ENCODE measurements at regions not wholly inside any gene's neighbourhood (a gene's known extent, or its start where the extent isn't known, plus 50 kb on each side); places are given as distances from the start of the nearest gene placed in this dataset.

- no peak for DNase-seq (ENCODE audit: low read depth, low spot score)
- no peaks in the 10 kb centered on the region for H3K36me3 ChIP-seq (ENCODE audit: control insufficient read depth, insufficient read depth, low read length)
- no peaks in the 10 kb centered on the region for H3K9me3 ChIP-seq (ENCODE audit: control insufficient read depth, insufficient read depth, low read length)
- H3K27me3 ChIP-seq (ENCODE audit: control insufficient read depth, insufficient read depth, low read length), result no peaks in the 10 kb centered on the region
- H3K4me3 ChIP-seq (ENCODE audit: low read length), result no peak overlapping the region
- H3K4me1 ChIP-seq (ENCODE audit: control insufficient read depth, insufficient read depth, low read length), result no peaks in the 10 kb centered on the region
- no CpG with 5 or more reads among the region's 2 CpGs for WGBS (ENCODE audit: insufficient coverage, insufficient read length)
- no peak overlapping the region for H3K27ac ChIP-seq (ENCODE audit: low read length)
These were observed 242.9 kb downstream of the LPIN1 start for GRCh38 chr2:11989354-11989703.

GRCh38 chr2:11990576-11990975 is 244.1 kb downstream of the LPIN1 start:
- H3K4me1 ChIP-seq (ENCODE audit: control insufficient read depth, insufficient read depth, low read length), result no peaks in the 10 kb centered on the region
- WGBS (ENCODE audit: insufficient coverage, insufficient read length), result 100% methylated on average over 1 of the region's 4 CpGs
- H3K36me3 ChIP-seq (ENCODE audit: control insufficient read depth, insufficient read depth, low read length), result no peaks in the 10 kb centered on the region
- no peak overlapping the region for H3K4me3 ChIP-seq (ENCODE audit: low read length)
- H3K27ac ChIP-seq (ENCODE audit: low read length), result no peak overlapping the region
- no peaks in the 10 kb centered on the region for H3K27me3 ChIP-seq (ENCODE audit: control insufficient read depth, insufficient read depth, low read length)
- no peak for DNase-seq (ENCODE audit: low read depth, low spot score)
- H3K9me3 ChIP-seq (ENCODE audit: control insufficient read depth, insufficient read depth, low read length), result no peaks in the 10 kb centered on the region

- H3K9me3 ChIP-seq (ENCODE audit: control insufficient read depth, insufficient read depth, low read length), result no peaks in the 10 kb centered on the region
- H3K27ac ChIP-seq (ENCODE audit: low read length), result no peak overlapping the region
- WGBS (ENCODE audit: insufficient coverage, insufficient read length), result no CpG with 5 or more reads among the region's 1 CpG
- no peaks in the 10 kb centered on the region for H3K4me1 ChIP-seq (ENCODE audit: control insufficient read depth, insufficient read depth, low read length)
- H3K36me3 ChIP-seq (ENCODE audit: control insufficient read depth, insufficient read depth, low read length), result no peaks in the 10 kb centered on the region
- no peak for DNase-seq (ENCODE audit: low read depth, low spot score)
- no peak overlapping the region for H3K4me3 ChIP-seq (ENCODE audit: low read length)
- H3K27me3 ChIP-seq (ENCODE audit: control insufficient read depth, insufficient read depth, low read length), result no peaks in the 10 kb centered on the region
These were observed 247.3 kb downstream of the LPIN1 start for GRCh38 chr2:11993749-11994148.

GRCh38 chr2:11995456-11995855 is 249.0 kb downstream of the LPIN1 start:
- Histone ChIP-seq H3K4me3 (ENCODE audit: low read length) (no peak overlapping the region), H3K36me3 (ENCODE audit: control insufficient read depth, insufficient read depth, low read length) (no peaks in the 10 kb centered on the region), H3K27me3 (ENCODE audit: control insufficient read depth, insufficient read depth, low read length) (no peaks in the 10 kb centered on the region), H3K27ac (ENCODE audit: low read length) (no peak overlapping the region), H3K9me3 (ENCODE audit: control insufficient read depth, insufficient read depth, low read length) (no peaks in the 10 kb centered on the region), H3K4me1 (ENCODE audit: control insufficient read depth, insufficient read depth, low read length) (no peaks in the 10 kb centered on the region)
- DNase-seq (ENCODE audit: low read depth, low spot score), result no peak

- Histone ChIP-seq H3K27me3 (ENCODE audit: control insufficient read depth, insufficient read depth, low read length) (no peaks in the 10 kb centered on the region), H3K4me1 (ENCODE audit: control insufficient read depth, insufficient read depth, low read length) (no peaks in the 10 kb centered on the region), H3K9me3 (ENCODE audit: control insufficient read depth, insufficient read depth, low read length) (no peaks in the 10 kb centered on the region), H3K4me3 (ENCODE audit: low read length) (no peak overlapping the region), H3K27ac (ENCODE audit: low read length) (no peak overlapping the region), H3K36me3 (ENCODE audit: control insufficient read depth, insufficient read depth, low read length) (no peaks in the 10 kb centered on the region)
- DNase-seq (ENCODE audit: low read depth, low spot score), result no peak
These were observed 250.2 kb downstream of the LPIN1 start for GRCh38 chr2:11996618-11997017.

- Histone ChIP-seq H3K36me3 (ENCODE audit: control insufficient read depth, insufficient read depth, low read length) (no peaks in the 10 kb centered on the region), H3K27me3 (ENCODE audit: control insufficient read depth, insufficient read depth, low read length) (no peaks in the 10 kb centered on the region), H3K27ac (ENCODE audit: low read length) (no peak overlapping the region), H3K4me1 (ENCODE audit: control insufficient read depth, insufficient read depth, low read length) (no peaks in the 10 kb centered on the region), H3K9me3 (ENCODE audit: control insufficient read depth, insufficient read depth, low read length) (no peaks in the 10 kb centered on the region), H3K4me3 (ENCODE audit: low read length) (no peak overlapping the region)
- no peak for DNase-seq (ENCODE audit: low read depth, low spot score)
These were observed 250.7 kb downstream of the LPIN1 start for GRCh38 chr2:11997142-11997541.

GRCh38 chr2:11998218-11998617 is 251.8 kb downstream of the LPIN1 start:
- WGBS (ENCODE audit: insufficient coverage, insufficient read length), result no CpG with 5 or more reads among the region's 2 CpGs
- DNase-seq (ENCODE audit: low read depth, low spot score), result no peak

GRCh38 chr2:11998626-11999378 is 252.4 kb downstream of the LPIN1 start:
- no CpG with 5 or more reads among the region's 4 CpGs for WGBS (ENCODE audit: insufficient coverage, insufficient read length)
- Histone ChIP-seq H3K4me1 (ENCODE audit: control insufficient read depth, insufficient read depth, low read length) (no peaks in the 10 kb centered on the region), H3K27ac (ENCODE audit: low read length) (no peak overlapping the region), H3K36me3 (ENCODE audit: control insufficient read depth, insufficient read depth, low read length) (no peaks in the 10 kb centered on the region), H3K27me3 (ENCODE audit: control insufficient read depth, insufficient read depth, low read length) (no peaks in the 10 kb centered on the region), H3K4me3 (ENCODE audit: low read length) (no peak overlapping the region), H3K9me3 (ENCODE audit: control insufficient read depth, insufficient read depth, low read length) (no peaks in the 10 kb centered on the region)
- no peak for DNase-seq (ENCODE audit: low read depth, low spot score)

More at GRCh38 chr2:11998218-11998617, 251.8 kb downstream of the LPIN1 start:
- Histone ChIP-seq H3K27me3 (ENCODE audit: control insufficient read depth, insufficient read depth, low read length) (no peaks in the 10 kb centered on the region), H3K27ac (ENCODE audit: low read length) (no peak overlapping the region), H3K4me3 (ENCODE audit: low read length) (no peak overlapping the region), H3K9me3 (ENCODE audit: control insufficient read depth, insufficient read depth, low read length) (no peaks in the 10 kb centered on the region), H3K4me1 (ENCODE audit: control insufficient read depth, insufficient read depth, low read length) (no peaks in the 10 kb centered on the region), H3K36me3 (ENCODE audit: control insufficient read depth, insufficient read depth, low read length) (no peaks in the 10 kb centered on the region)

GRCh38 chr2:12001621-12002020 is 255.2 kb downstream of the LPIN1 start:
- no peak for DNase-seq (ENCODE audit: low read depth, low spot score)
- Histone ChIP-seq H3K27me3 (ENCODE audit: control insufficient read depth, insufficient read depth, low read length) (no peaks in the 10 kb centered on the region), H3K27ac (ENCODE audit: low read length) (no peak overlapping the region), H3K36me3 (ENCODE audit: control insufficient read depth, insufficient read depth, low read length) (no peaks in the 10 kb centered on the region), H3K4me3 (ENCODE audit: low read length) (no peak overlapping the region), H3K9me3 (ENCODE audit: control insufficient read depth, insufficient read depth, low read length) (no peaks in the 10 kb centered on the region; the same call in 1 of the 2 replicates), H3K4me1 (ENCODE audit: control insufficient read depth, insufficient read depth, low read length) (no peaks in the 10 kb centered on the region; the same call in 1 of the 2 replicates)
- no CpG with 5 or more reads among the region's 1 CpG for WGBS (ENCODE audit: insufficient coverage, insufficient read length)

GRCh38 chr2:12002215-12002614 is 255.8 kb downstream of the LPIN1 start:
- no peaks in the 10 kb centered on the region for H3K36me3 ChIP-seq (ENCODE audit: control insufficient read depth, insufficient read depth, low read length)
- no peaks in the 10 kb centered on the region for H3K27me3 ChIP-seq (ENCODE audit: control insufficient read depth, insufficient read depth, low read length)
- DNase-seq (ENCODE audit: low read depth, low spot score), result no peak
- no peak overlapping the region for H3K4me3 ChIP-seq (ENCODE audit: low read length)
- H3K4me1 ChIP-seq (ENCODE audit: control insufficient read depth, insufficient read depth, low read length), result peaks cover 2% of the 10 kb centered on the region; the same call in 1 of the 2 replicates
- WGBS (ENCODE audit: insufficient coverage, insufficient read length), result no CpG with 5 or more reads among the region's 3 CpGs
- H3K27ac ChIP-seq (ENCODE audit: low read length), result no peak overlapping the region
- no peaks in the 10 kb centered on the region; the same call in 1 of the 2 replicates for H3K9me3 ChIP-seq (ENCODE audit: control insufficient read depth, insufficient read depth, low read length)

GRCh38 chr2:12004713-12005112 is 258.3 kb downstream of the LPIN1 start:
- WGBS (ENCODE audit: insufficient coverage, insufficient read length), result no CpG with 5 or more reads among the region's 6 CpGs
- Histone ChIP-seq H3K4me1 (ENCODE audit: control insufficient read depth, insufficient read depth, low read length) (peaks cover 2% of the 10 kb centered on the region; the same call in 1 of the 2 replicates), H3K36me3 (ENCODE audit: control insufficient read depth, insufficient read depth, low read length) (no peaks in the 10 kb centered on the region), H3K27me3 (ENCODE audit: control insufficient read depth, insufficient read depth, low read length) (no peaks in the 10 kb centered on the region), H3K4me3 (ENCODE audit: low read length) (no peak overlapping the region), H3K27ac (ENCODE audit: low read length) (no peak overlapping the region), H3K9me3 (ENCODE audit: control insufficient read depth, insufficient read depth, low read length) (no peaks in the 10 kb centered on the region; the same call in 1 of the 2 replicates)
- no peak for DNase-seq (ENCODE audit: low read depth, low spot score)

Measured in iPS DF 6.9 (cell line).